GM12878 (cell line): ENCODE measurements at regions not wholly inside any gene's neighbourhood (a gene's known extent, or its start where the extent isn't known, plus 50 kb on each side); places are given as distances from the start of the nearest gene placed in this dataset.

Experiments used
- CHD1 ChIP-seq: IDR thresholded peaks from 2 replicates; pipeline ENCODE4 v1.6.1; 2012; ENCODE audit warnings: low read depth, low read length, improper control_type of control experiment
- CTCF ChIP-seq, 3 experiments: IDR thresholded peaks in 2 of 3; conservative IDR thresholded peaks in 1 of 3; 2 replicates each; pipeline ENCODE4 v1.5.1; 2011; ENCODE audit warnings: low read depth in 3 of 3, low read length in 3 of 3, mild to moderate bottlenecking in 3 of 3, control low read depth in 2 of 3, moderate library complexity in 2 of 3, inconsistent platforms in 1 of 3, mixed read lengths in 1 of 3; ENCODE audit not compliant: control insufficient read depth in 2 of 3, insufficient read depth in 1 of 3; ENCODE audit errors: extremely low read depth in 1 of 3
- EP300 ChIP-seq, 2 experiments: fragments of 150-350 bp in 1 of 2; IDR thresholded peaks; 2 replicates each; pipeline ENCODE4 v1.6.1; 2011 to 2012; ENCODE audit warnings: low read depth in 2 of 2, low read length in 2 of 2, borderline replicate concordance in 1 of 2, improper control_type of control experiment in 1 of 2, inconsistent platforms in 1 of 2; ENCODE audit not compliant: control insufficient read depth in 1 of 2
- NRF1 ChIP-seq: conservative IDR thresholded peaks from 2 replicates; pipeline ENCODE4 v1.6.1; 2011; ENCODE audit warnings: mild to moderate bottlenecking, low read depth, low read length, improper control_type of control experiment
- TBL1XR1 ChIP-seq: IDR thresholded peaks from 2 replicates; pipeline ENCODE4 v1.6.1; 2012; ENCODE audit warnings: low read depth, low read length, improper control_type of control experiment
- TCF7 ChIP-seq: IDR thresholded peaks from 2 replicates; pipeline ENCODE4 v1.6.1; 2014; ENCODE audit warnings: antibody characterized with exemption, borderline replicate concordance
- TF ChIP-seq, protein P1 (sequence below): IDR thresholded peaks from 2 replicates; pipeline ENCODE4 v1.6.1; 2011; ENCODE audit warnings: low read depth, mild to moderate bottlenecking, low read length, moderate library complexity, borderline replicate concordance; ENCODE audit errors: extremely low read depth
- TF ChIP-seq, protein P2 (sequence below): IDR thresholded peaks from 2 replicates; pipeline ENCODE4 v1.6.1; 2012; ENCODE audit warnings: low read depth, low read length, improper control_type of control experiment

DNA sequence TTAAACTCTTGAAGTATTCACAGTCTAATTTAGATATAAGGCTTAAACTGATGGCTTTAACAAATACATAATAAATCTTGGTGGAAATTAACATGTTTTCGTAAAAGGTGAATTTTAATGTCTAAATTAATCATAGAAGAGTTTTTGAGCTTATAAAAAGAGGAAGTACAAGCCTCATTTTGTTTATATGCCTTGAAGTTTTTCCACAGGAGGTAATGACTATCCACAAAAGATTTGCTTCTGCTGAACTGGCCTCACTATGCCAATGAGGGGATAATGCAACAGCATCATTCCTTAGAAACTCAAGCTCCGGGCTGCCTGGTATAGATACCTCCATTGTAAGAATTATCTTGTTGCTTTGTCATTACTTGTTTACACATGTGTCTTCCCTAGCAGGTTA is 175.6 kb downstream of the DUSP6 start:
- no peak for TF ChIP-seq NRF1
- TF ChIP-seq TCF7 = no peak
- TF ChIP-seq, protein P1, sequence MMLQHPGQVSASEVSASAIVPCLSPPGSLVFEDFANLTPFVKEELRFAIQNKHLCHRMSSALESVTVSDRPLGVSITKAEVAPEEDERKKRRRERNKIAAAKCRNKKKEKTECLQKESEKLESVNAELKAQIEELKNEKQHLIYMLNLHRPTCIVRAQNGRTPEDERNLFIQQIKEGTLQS = no peak
- TF ChIP-seq CTCF (IDR thresholded peaks at IDR 0.05 in 2 of 3, conservative IDR thresholded peaks at IDR 0.05 in 1 of 3; ENCODE audit: control insufficient read depth in 2 of 3, extremely low read depth in 1 of 3, insufficient read depth in 1 of 3, low read depth in 3 of 3, low read length in 3 of 3) = no peak
- TF ChIP-seq, protein P2, sequence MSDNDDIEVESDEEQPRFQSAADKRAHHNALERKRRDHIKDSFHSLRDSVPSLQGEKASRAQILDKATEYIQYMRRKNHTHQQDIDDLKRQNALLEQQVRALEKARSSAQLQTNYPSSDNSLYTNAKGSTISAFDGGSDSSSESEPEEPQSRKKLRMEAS = no peak
- TF ChIP-seq TBL1XR1 = no peak
- TF ChIP-seq CHD1 = no peak
- TF ChIP-seq EP300 (IDR thresholded peaks at IDR 0.05; ENCODE audit: borderline replicate concordance in 1 of 2, control insufficient read depth in 1 of 2, low read depth in 2 of 2, low read length in 2 of 2) = no peak
